Psoas muscle (tissue), 7 donors: ENCODE measurements at regions not wholly inside any gene's neighbourhood (a gene's known extent, or its start where the extent isn't known, plus 50 kb on each side); places are given as distances from the start of the nearest gene placed in this dataset.

Experiments
- ATAC-seq, 4 donors: fragments of 200-7000 bp; cut with Tn5 transposase; one replicate each; pipeline ENCODE4 v1.9.1; 2020; ENCODE audit warnings: moderate library complexity in 3 of 4, mild to moderate bottlenecking in 2 of 4
- DNase-seq, 2 donors: peaks; one replicate each; pipeline ENCODE4 v3.0.0-alpha.2; 2020
- H3K27ac ChIP-seq: fragments of 200-600 bp; one replicate; pipeline ENCODE4 v1.8.0; 2022
- H3K27me3 ChIP-seq, 3 donors: fragments of 200-600 bp in 1 of 3; one replicate each; pipeline versions ENCODE4 v1.6.1 to v1.8.0; 2013 to 2022; ENCODE audit warnings: low read length in 2 of 3, mild to moderate bottlenecking in 2 of 3, moderate library complexity in 1 of 3; ENCODE audit not compliant: insufficient read depth in 3 of 3
- H3K36me3 ChIP-seq, 2 donors: fragments of 200-600 bp in 1 of 2; one replicate each; pipeline versions ENCODE4 v1.6.1 to v1.8.0; 2013 to 2022; ENCODE audit warnings: low read depth in 1 of 2, mild to moderate bottlenecking in 1 of 2, moderate library complexity in 1 of 2; ENCODE audit not compliant: insufficient read depth in 1 of 2
- H3K4me1 ChIP-seq: fragments of 200-600 bp; one replicate; pipeline ENCODE4 v1.8.0; 2022
- H3K4me3 ChIP-seq: fragments of 200-600 bp; one replicate; pipeline ENCODE4 v1.8.0; 2022; ENCODE audit warnings: mild to moderate bottlenecking
- H3K9me3 ChIP-seq: fragments of 200-600 bp; one replicate; pipeline ENCODE4 v1.8.0; 2022
- WGBS, 3 donors: extraction: QIAGEN DNeasy Blood & Tissue Kit; methylation state at CpG; one replicate each; pipeline versions ENCODE4 v1.1.6 to v1.1.7; 2013; 5-methylcytosine and 5-hydroxymethylcytosine counted together
- intact Hi-C, 2 donors: fragments of 100-400 bp; cut with DNase I; formaldehyde crosslinking; loops; one replicate each; pipeline versions ENCODE4 v1.11.0 to v1.14.2; 2022
- TF ChIP-seq, protein P1 (sequence below): fragments of 200-600 bp; IDR thresholded peaks from one replicate; pipeline ENCODE4 v1.8.0; 2022; ENCODE audit warnings: antibody characterized with exemption
- donor health status: healthy with polysubstance abuse.
- donor health status: DM: no; HTN: no; CAD: no; lungs with moderate emphysema.
- donor health status: Bipolar disorder and iron deficiency.
- donor health status: healthy.
- donor health status: DM: yes; HTN: yes; CAD: no.
- donor health status: DM: no; HTN: no; CAD: no.
- donor health status: DM: yes; HTN: yes; CAD: no.

DNA sequence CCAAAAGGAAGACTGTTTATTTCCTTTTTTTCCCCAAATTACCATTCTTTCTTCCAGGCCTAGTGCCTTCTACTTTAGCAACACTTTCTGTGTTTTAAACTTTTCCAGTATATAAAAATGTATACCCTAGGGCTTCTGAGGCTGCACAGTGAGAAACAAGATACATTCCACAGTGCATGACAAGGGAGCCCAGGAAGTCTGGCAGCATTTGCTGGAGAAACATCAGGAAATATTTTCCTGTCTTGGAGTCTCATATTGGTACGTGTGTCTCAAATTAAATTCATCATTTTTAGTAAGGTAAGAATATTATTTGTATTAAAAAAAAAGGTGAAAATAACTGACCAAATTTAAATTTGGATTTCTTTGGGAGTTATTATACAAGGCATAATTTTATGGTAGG, 662.6 kb downstream of the RFPL4B start:
- ATAC-seq (no peak), DNase-seq (no peak)
- WGBS, 3 donors = 19 to 40% (median 31%) methylated on average over 1 of the region's 1 CpG
- Histone ChIP-seq H3K9me3 (no peaks in the 10 kb centered on the region), H3K27me3 (no peaks in the 10 kb centered on the region), H3K4me1 (no peaks in the 10 kb centered on the region), H3K36me3 (no peaks in the 10 kb centered on the region), H3K4me3 (no peak overlapping the region), H3K27ac (no peak overlapping the region)
- intact Hi-C loops = no loop called here
- TF ChIP-seq, protein P1, sequence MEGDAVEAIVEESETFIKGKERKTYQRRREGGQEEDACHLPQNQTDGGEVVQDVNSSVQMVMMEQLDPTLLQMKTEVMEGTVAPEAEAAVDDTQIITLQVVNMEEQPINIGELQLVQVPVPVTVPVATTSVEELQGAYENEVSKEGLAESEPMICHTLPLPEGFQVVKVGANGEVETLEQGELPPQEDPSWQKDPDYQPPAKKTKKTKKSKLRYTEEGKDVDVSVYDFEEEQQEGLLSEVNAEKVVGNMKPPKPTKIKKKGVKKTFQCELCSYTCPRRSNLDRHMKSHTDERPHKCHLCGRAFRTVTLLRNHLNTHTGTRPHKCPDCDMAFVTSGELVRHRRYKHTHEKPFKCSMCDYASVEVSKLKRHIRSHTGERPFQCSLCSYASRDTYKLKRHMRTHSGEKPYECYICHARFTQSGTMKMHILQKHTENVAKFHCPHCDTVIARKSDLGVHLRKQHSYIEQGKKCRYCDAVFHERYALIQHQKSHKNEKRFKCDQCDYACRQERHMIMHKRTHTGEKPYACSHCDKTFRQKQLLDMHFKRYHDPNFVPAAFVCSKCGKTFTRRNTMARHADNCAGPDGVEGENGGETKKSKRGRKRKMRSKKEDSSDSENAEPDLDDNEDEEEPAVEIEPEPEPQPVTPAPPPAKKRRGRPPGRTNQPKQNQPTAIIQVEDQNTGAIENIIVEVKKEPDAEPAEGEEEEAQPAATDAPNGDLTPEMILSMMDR = no peak

GRCh38 chr6:113010196-113010989, 663.3 kb downstream of the RFPL4B start:
- Histone ChIP-seq H3K36me3 (no peaks in the 10 kb centered on the region), H3K27ac (no peak overlapping the region), H3K9me3 (no peaks in the 10 kb centered on the region), H3K4me1 (no peaks in the 10 kb centered on the region), H3K27me3 (no peaks in the 10 kb centered on the region), H3K4me3 (no peak overlapping the region)
- ATAC-seq = no peak
- intact Hi-C loops = no loop called here
- no peak for DNase-seq
- TF ChIP-seq, protein P1 = no peak
- WGBS, 3 donors = 88 to 94% (median 93%) methylated on average over 3 of the region's 3 CpGs

GRCh38 chr6:113011389-113011788, 664.3 kb downstream of the RFPL4B start:
- H3K9me3 ChIP-seq = no peaks in the 10 kb centered on the region
- peak in 1 of 4 donors; percentile 30 for ATAC-seq
- H3K4me1 ChIP-seq = no peaks in the 10 kb centered on the region
- H3K27ac ChIP-seq = no peak overlapping the region
- TF ChIP-seq, protein P1 = no peak
- 0% methylated on average over 1 of the region's 1 CpG for WGBS, 3 donors
- no peak overlapping the region for H3K4me3 ChIP-seq
- H3K27me3 ChIP-seq = no peaks in the 10 kb centered on the region
- H3K36me3 ChIP-seq = no peaks in the 10 kb centered on the region
- DNase-seq = no peak
- intact Hi-C loops = no loop called here

DNA sequence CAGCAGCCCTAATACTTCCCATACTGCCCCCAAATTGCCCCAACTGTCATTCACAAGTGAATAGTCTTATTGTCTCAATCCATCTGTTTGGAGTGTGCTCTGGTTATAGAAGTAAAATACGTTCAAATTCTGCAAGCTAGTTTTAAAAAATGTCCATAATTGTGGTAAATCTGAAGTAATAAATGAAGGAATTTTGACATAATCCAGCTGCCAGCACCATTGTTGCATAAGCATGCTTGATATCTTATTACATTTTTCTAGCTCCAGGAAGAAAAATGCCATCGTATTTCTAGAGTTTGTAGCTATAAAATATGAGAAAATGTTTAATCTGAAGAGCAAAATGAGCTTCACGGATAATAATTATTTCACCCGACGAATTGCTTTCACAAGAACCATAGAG, 664.7 kb downstream of the RFPL4B start:
- no peaks in the 10 kb centered on the region for H3K27me3 ChIP-seq
- 24 to 30% (median 24%) methylated on average over 5 of the region's 5 CpGs for WGBS, 3 donors
- H3K27ac ChIP-seq = no peak overlapping the region

More for the DNA sequence above, 664.7 kb downstream of the RFPL4B start:
- no peak for ATAC-seq
- TF ChIP-seq, protein P1 = no peak
- no peak for DNase-seq
- H3K4me1 ChIP-seq = no peaks in the 10 kb centered on the region
- H3K36me3 ChIP-seq = no peaks in the 10 kb centered on the region
- H3K4me3 ChIP-seq = no peak overlapping the region
- intact Hi-C loops = no loop called here
- no peaks in the 10 kb centered on the region for H3K9me3 ChIP-seq
